A549 (cell line): ENCODE measurements at regions not wholly inside any gene's neighbourhood (a gene's known extent, or its start where the extent isn't known, plus 50 kb on each side); places are given as distances from the start of the nearest gene placed in this dataset.
A peak's percentile ranks its signal among the peaks of the same experiment; 100 is the strongest.

Source experiments
- ATAC-seq, 2 experiments: fragments of 200-7000 bp in 1 of 2; fragments of >200 bp in 1 of 2; cut with Nextera tagmentation in 1 of 2; cut with Tn5 transposase in 1 of 2; 3 replicates each; pipeline versions ENCODE4 v1.8.0 to v1.9.1; 2018 to 2020; ENCODE audit warnings: mild to moderate bottlenecking in 1 of 2, moderate library complexity in 1 of 2
- CTCF ChIA-PET: fragments of 300-600 bp; sonication (Branson Sonifier 250); formaldehyde crosslinking; extraction: SDS; loops from one replicate; lab custom pipeline; 2021; ENCODE audit warnings: antibody characterized with exemption, inconsistent platforms; lab: Yijun Ruan, JAX
- POLR2A ChIA-PET: fragments of 350-600 bp; formaldehyde crosslinking; extraction: SDS; loops from one replicate; lab custom pipeline; 2021; ENCODE audit warnings: antibody characterized with exemption, inconsistent platforms; lab: Yijun Ruan, JAX
- DNase-seq, 2 experiments: peaks; one replicate each; pipeline versions ENCODE4 v3.0.0 to v3.0.0-alpha.2; 2011 to 2016; ENCODE audit warnings: low read depth in 1 of 2, low spot score in 1 of 2
- FAIRE-seq: peaks from 2 replicates; lab custom pipeline; 2011; peaks lifted over from hg19 to GRCh38; lab: Jason Lieb, UNC
- H3K27ac ChIP-seq, 2 experiments: fragments of >200 bp; sonication (Bioruptor Twin); formaldehyde crosslinking; 3 replicates each; pipeline ENCODE4 v1.5.1; 2016 to 2017
- H3K4me1 ChIP-seq: fragments of >200 bp; sonication (Bioruptor Twin); formaldehyde crosslinking; 3 replicates; pipeline ENCODE4 v1.6.1; 2016
- H3K4me2 ChIP-seq: fragments of >200 bp; sonication (Bioruptor Twin); formaldehyde crosslinking; 3 replicates; pipeline ENCODE4 v1.6.1; 2016
- H3K4me3 ChIP-seq: fragments of >200 bp; sonication (Bioruptor Twin); formaldehyde crosslinking; 3 replicates; pipeline ENCODE4 v1.5.1; 2016
- H3K9me3 ChIP-seq: fragments of >200 bp; sonication (Bioruptor Twin); formaldehyde crosslinking; 3 replicates; pipeline ENCODE4 v1.6.1; 2016
- CBX8 ChIP-seq: fragments of 200-600 bp; sonication (generic); IDR thresholded peaks from 2 replicates; pipeline ENCODE4 v1.6.1; 2016
- CHD2 ChIP-seq: fragments of 150-350 bp; IDR thresholded peaks from 2 replicates; pipeline ENCODE4 v1.6.1; 2014; ENCODE audit warnings: low read length; ENCODE audit not compliant: partially characterized antibody
- ESRRA ChIP-seq: fragments of 150-350 bp; IDR thresholded peaks from 2 replicates; pipeline ENCODE4 v1.6.1; 2014; ENCODE audit warnings: mild to moderate bottlenecking, low read length, borderline replicate concordance
- HOXB13 ChIP-seq: fragments of 250-450 bp; sonication (Bioruptor Pico); IDR thresholded peaks from 2 replicates; pipeline ENCODE4 v1.5.0; 2020; ENCODE audit warnings: low read depth, mild to moderate bottlenecking, moderate library complexity
- HOXB5 ChIP-seq: fragments of 250-450 bp; sonication (Bioruptor Pico); IDR thresholded peaks from 2 replicates; pipeline ENCODE4 v1.5.0; 2020; ENCODE audit warnings: mild to moderate bottlenecking, moderate library complexity
- JUN ChIP-seq, 2 experiments: fragments of >200 bp; sonication (Bioruptor Twin); formaldehyde crosslinking; IDR thresholded peaks; 2 replicates in 1 of 2; 3 replicates in 1 of 2; pipeline ENCODE4 v1.6.1; 2016 to 2017
- MAFK ChIP-seq: fragments of 450-650 bp; IDR thresholded peaks from 2 replicates; pipeline ENCODE4 v1.6.1; 2014; ENCODE audit not compliant: partially characterized antibody
- MAZ ChIP-seq: fragments of 150-350 bp; IDR thresholded peaks from 2 replicates; pipeline ENCODE4 v1.6.1; 2014; ENCODE audit warnings: antibody characterized with exemption, low read depth, low read length, borderline replicate concordance
- MYC ChIP-seq: IDR thresholded peaks from 2 replicates; pipeline ENCODE4 v1.6.1; 2012; ENCODE audit warnings: mild to moderate bottlenecking, inconsistent platforms, low read length, improper control_type of control experiment, borderline replicate concordance
- NPAS2 ChIP-seq: fragments of 250-450 bp; sonication (Bioruptor Pico); IDR thresholded peaks from 2 replicates; pipeline ENCODE4 v1.8.0; 2022; ENCODE audit warnings: mild to moderate bottlenecking, moderate library complexity, borderline replicate concordance
- RAD21 ChIP-seq, 2 experiments: fragments of >200 bp in 1 of 2; sonication (Bioruptor Twin) in 1 of 2; formaldehyde crosslinking in 1 of 2; IDR thresholded peaks in 1 of 2; conservative IDR thresholded peaks in 1 of 2; 2 replicates in 1 of 2; 3 replicates in 1 of 2; pipeline ENCODE4 v1.6.1; 2012 to 2018; ENCODE audit warnings: inconsistent platforms in 1 of 2
- RARB ChIP-seq: fragments of 250-450 bp; sonication (Bioruptor Pico); IDR thresholded peaks from 2 replicates; pipeline ENCODE4 v1.8.0; 2021; ENCODE audit warnings: mild to moderate bottlenecking, moderate library complexity
- RCOR1 ChIP-seq: fragments of 150-350 bp; IDR thresholded peaks from 2 replicates; pipeline ENCODE4 v1.6.1; 2014; ENCODE audit warnings: antibody characterized with exemption, low read length, low read depth
- TFCP2L1 ChIP-seq: fragments of 250-450 bp; sonication (Bioruptor Pico); IDR thresholded peaks from 2 replicates; pipeline ENCODE4 v1.5.0; 2021; ENCODE audit warnings: mild to moderate bottlenecking
- ZFP36 ChIP-seq: fragments of 450-650 bp; IDR thresholded peaks from 2 replicates; pipeline ENCODE4 v1.6.1; 2014; ENCODE audit warnings: borderline replicate concordance; ENCODE audit not compliant: partially characterized antibody
- ZSCAN20 ChIP-seq: fragments of 250-450 bp; sonication (Bioruptor Pico); IDR thresholded peaks from 2 replicates; pipeline ENCODE4 v1.8.0; 2022; ENCODE audit warnings: mild to moderate bottlenecking, moderate library complexity
- WGBS: methylation state at CpG from one replicate; pipeline ENCODE4 v1.1.6; 2017; ENCODE audit errors: missing lambda C conversion rate; 5-methylcytosine and 5-hydroxymethylcytosine counted together
- TF ChIP-seq, protein P1 (sequence below): fragments of >200 bp; sonication (Bioruptor Twin); formaldehyde crosslinking; IDR thresholded peaks from 3 replicates; pipeline ENCODE4 v1.5.1; 2016
- TF ChIP-seq, protein P2 (sequence below): fragments of 200-600 bp; sonication (generic); IDR thresholded peaks from 2 replicates; pipeline ENCODE4 v1.6.1; 2016; ENCODE audit warnings: antibody characterized with exemption, mild to moderate bottlenecking, moderate library complexity

DNA sequence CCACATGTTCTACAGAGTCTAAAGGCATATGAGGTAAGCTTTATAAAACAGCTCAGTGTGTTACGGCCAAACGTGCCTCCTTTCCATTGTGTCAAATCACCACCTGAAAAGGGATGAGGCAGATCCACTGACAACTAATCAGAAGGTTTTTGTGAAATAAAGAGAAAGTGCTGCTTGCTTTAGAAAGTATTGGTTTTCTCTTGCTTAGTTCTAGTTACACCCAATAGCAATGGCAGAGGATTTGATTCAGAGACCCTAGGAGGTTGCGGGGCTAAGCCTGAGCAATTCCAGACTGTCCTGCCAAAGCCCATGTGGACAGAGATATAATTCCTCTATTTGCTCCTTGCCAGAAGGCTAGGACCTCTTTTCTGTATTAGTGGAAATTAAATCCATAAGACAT is 125.5 kb downstream of the SPRY1 start:
- ChIA-PET POLR2A (no interaction called here), CTCF (no interaction called here)
- ATAC-seq (no peak), FAIRE-seq (no peak), DNase-seq (no peak)
- no peaks in the 10 kb centered on the region for H3K4me1 ChIP-seq
- no peak overlapping the region for H3K4me2 ChIP-seq
- 88% methylated on average over 3 of the region's 3 CpGs for WGBS
- TF ChIP-seq JUN (IDR thresholded peaks at IDR 0.05) (no peak), RAD21 (conservative IDR thresholded peaks at IDR 0.05 in 1 of 2, IDR thresholded peaks at IDR 0.05 in 1 of 2) (no peak), ZFP36 (no peak), ZSCAN20 (CRISPR knock-in tag) (no peak), RCOR1 (no peak), RARB (no peak), CBX8 (no peak), HOXB5 (CRISPR knock-in tag) (no peak), MYC (no peak), MAZ (no peak), TFCP2L1 (no peak), HOXB13 (CRISPR knock-in tag) (no peak), CHD2 (no peak)
- TF ChIP-seq, protein P1, sequence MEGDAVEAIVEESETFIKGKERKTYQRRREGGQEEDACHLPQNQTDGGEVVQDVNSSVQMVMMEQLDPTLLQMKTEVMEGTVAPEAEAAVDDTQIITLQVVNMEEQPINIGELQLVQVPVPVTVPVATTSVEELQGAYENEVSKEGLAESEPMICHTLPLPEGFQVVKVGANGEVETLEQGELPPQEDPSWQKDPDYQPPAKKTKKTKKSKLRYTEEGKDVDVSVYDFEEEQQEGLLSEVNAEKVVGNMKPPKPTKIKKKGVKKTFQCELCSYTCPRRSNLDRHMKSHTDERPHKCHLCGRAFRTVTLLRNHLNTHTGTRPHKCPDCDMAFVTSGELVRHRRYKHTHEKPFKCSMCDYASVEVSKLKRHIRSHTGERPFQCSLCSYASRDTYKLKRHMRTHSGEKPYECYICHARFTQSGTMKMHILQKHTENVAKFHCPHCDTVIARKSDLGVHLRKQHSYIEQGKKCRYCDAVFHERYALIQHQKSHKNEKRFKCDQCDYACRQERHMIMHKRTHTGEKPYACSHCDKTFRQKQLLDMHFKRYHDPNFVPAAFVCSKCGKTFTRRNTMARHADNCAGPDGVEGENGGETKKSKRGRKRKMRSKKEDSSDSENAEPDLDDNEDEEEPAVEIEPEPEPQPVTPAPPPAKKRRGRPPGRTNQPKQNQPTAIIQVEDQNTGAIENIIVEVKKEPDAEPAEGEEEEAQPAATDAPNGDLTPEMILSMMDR = no peak
- TF ChIP-seq, protein P2, sequence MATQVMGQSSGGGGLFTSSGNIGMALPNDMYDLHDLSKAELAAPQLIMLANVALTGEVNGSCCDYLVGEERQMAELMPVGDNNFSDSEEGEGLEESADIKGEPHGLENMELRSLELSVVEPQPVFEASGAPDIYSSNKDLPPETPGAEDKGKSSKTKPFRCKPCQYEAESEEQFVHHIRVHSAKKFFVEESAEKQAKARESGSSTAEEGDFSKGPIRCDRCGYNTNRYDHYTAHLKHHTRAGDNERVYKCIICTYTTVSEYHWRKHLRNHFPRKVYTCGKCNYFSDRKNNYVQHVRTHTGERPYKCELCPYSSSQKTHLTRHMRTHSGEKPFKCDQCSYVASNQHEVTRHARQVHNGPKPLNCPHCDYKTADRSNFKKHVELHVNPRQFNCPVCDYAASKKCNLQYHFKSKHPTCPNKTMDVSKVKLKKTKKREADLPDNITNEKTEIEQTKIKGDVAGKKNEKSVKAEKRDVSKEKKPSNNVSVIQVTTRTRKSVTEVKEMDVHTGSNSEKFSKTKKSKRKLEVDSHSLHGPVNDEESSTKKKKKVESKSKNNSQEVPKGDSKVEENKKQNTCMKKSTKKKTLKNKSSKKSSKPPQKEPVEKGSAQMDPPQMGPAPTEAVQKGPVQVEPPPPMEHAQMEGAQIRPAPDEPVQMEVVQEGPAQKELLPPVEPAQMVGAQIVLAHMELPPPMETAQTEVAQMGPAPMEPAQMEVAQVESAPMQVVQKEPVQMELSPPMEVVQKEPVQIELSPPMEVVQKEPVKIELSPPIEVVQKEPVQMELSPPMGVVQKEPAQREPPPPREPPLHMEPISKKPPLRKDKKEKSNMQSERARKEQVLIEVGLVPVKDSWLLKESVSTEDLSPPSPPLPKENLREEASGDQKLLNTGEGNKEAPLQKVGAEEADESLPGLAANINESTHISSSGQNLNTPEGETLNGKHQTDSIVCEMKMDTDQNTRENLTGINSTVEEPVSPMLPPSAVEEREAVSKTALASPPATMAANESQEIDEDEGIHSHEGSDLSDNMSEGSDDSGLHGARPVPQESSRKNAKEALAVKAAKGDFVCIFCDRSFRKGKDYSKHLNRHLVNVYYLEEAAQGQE = no peak
- no peak overlapping the region for H3K27ac ChIP-seq
- no peak overlapping the region for H3K4me3 ChIP-seq
- no peaks in the 10 kb centered on the region for H3K9me3 ChIP-seq

DNA sequence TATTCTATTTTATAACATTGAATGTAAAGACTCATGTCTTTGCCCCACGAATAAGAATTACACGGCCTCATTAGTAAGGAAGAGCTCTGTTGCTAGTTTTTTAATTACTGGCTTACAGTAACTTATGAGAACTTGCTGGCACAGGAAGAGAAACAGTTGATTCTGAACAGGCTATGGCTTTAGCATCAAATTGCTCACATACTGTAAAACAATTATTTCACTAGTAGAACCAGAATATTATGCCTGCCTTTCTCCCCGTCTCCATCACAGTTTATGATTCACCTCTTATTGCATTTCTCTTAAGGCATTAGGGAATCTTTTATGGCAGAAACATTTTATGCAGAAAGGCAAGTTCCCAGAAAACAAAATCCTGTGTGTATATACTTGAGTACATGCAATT is 126.1 kb downstream of the SPRY1 start:
- ATAC-seq = no peak
- CTCF ChIA-PET = no interaction called here
- no peak overlapping the region for H3K4me3 ChIP-seq
- no peak overlapping the region for H3K27ac ChIP-seq
- H3K9me3 ChIP-seq = no peaks in the 10 kb centered on the region
- TF ChIP-seq RAD21 (conservative IDR thresholded peaks at IDR 0.05 in 1 of 2, IDR thresholded peaks at IDR 0.05 in 1 of 2) (no peak), ESRRA (no peak), CBX8 (no peak)
- no peaks in the 10 kb centered on the region for H3K4me1 ChIP-seq
- H3K4me2 ChIP-seq = no peak overlapping the region
- POLR2A ChIA-PET = no interaction called here
- FAIRE-seq = no peak
- no peak for DNase-seq
- 85% methylated on average over 3 of the region's 3 CpGs for WGBS

DNA sequence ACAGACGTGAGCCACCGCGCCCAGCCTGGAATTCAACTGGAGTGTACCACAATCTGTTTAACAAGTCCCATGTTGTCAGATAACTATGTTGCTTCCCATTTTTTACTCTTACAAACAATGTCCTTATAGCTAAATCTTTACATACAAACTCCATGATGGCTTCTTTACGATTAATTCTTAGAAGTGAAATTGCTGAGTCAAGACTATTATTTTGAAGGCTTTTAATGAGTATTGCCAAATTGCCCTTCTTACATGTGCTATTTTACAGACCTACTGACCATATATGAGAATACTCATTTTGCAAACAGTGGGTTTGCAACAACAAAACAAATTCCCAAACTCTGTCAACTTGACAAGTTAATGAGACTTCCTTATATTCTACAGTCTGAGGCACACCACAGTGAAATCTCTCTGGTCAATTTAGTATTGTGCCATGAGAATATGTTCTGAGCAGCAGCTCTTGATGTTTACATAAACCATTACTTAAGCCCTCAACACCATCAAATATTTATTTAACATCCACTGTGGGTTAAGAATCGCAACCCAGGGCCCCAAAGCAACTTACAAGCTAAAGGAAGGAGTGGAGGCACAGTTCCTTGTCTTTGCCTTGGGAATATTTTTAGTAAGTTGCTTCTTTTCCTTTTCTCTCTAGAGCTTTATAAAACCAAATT is 128.5 kb downstream of the SPRY1 start:
- WGBS = 79% methylated on average over 5 of the region's 5 CpGs
- ATAC-seq (peak in 1 of 2 experiments; percentile 56; a peak in 2 of 6 replicates), DNase-seq (peak in 1 of 2 experiments; percentile 26), FAIRE-seq (no peak)
- Histone ChIP-seq H3K27ac (no peak overlapping the region), H3K4me2 (0 out of 3 replicates have a peak overlapping the region, but pooled peaks have one; percentile 7), H3K4me3 (no peak overlapping the region), H3K9me3 (no peaks in the 10 kb centered on the region), H3K4me1 (no peaks in the 10 kb centered on the region)
- TF ChIP-seq MAFK (peak; percentile 71), NPAS2 (CRISPR knock-in tag) (no peak)
- ChIA-PET CTCF (interaction anchor here (1.1 kb wide), 2 partner anchors 39 to 137 kb away, joined by 3 read pairs; no protein-coding TSS in a partner anchor), POLR2A (no interaction called here)
